ENCODE measurements at regions not wholly inside any gene's neighbourhood (a gene's known extent, or its start where the extent isn't known, plus 50 kb on each side); places are given as distances from the start of the nearest gene placed in this dataset.

- in situ Hi-C loops (cut with HindIII; ENCODE audit: low sequenced_read_pairs) = no loop called here
- no peak for DNase-seq (ENCODE audit: low read depth)
- no peak overlapping the region for H3K4me3 ChIP-seq (ENCODE audit: low read depth, low read length)
- no peak for TF ChIP-seq CTCF (IDR thresholded peaks at IDR 0.05; ENCODE audit: low read depth, low read length, missing control alignments)
These were observed 261.2 kb downstream of the SHOX2 start for GRCh38 chr3:157844800-157845565.

GRCh38 chr3:157844216-157844615 lies 262.0 kb downstream of the SHOX2 start:
- no peak for TF ChIP-seq CTCF (IDR thresholded peaks at IDR 0.05; ENCODE audit: low read depth, low read length, missing control alignments)
- no peak overlapping the region for H3K4me3 ChIP-seq (ENCODE audit: low read depth, low read length)
- in situ Hi-C loops (cut with HindIII; ENCODE audit: low sequenced_read_pairs) = no loop called here
- DNase-seq (ENCODE audit: low read depth) = no peak

GRCh38 chr3:157841029-157841428 lies 265.2 kb downstream of the SHOX2 start:
- in situ Hi-C loops (cut with HindIII; ENCODE audit: low sequenced_read_pairs) = no loop called here
- DNase-seq (ENCODE audit: low read depth) = no peak
- H3K4me3 ChIP-seq (ENCODE audit: low read depth, low read length) = no peak overlapping the region
- TF ChIP-seq CTCF (IDR thresholded peaks at IDR 0.05; ENCODE audit: low read depth, low read length, missing control alignments) = no peak

GRCh38 chr3:157840564-157840963 lies 265.7 kb downstream of the SHOX2 start:
- TF ChIP-seq CTCF (IDR thresholded peaks at IDR 0.05; ENCODE audit: low read depth, low read length, missing control alignments) = no peak
- DNase-seq (ENCODE audit: low read depth) = no peak
- in situ Hi-C loops (cut with HindIII; ENCODE audit: low sequenced_read_pairs) = no loop called here
- no peak overlapping the region for H3K4me3 ChIP-seq (ENCODE audit: low read depth, low read length)

- TF ChIP-seq CTCF (IDR thresholded peaks at IDR 0.05; ENCODE audit: low read depth, low read length, missing control alignments) = no peak
- no peak overlapping the region for H3K4me3 ChIP-seq (ENCODE audit: low read depth, low read length)
- DNase-seq (ENCODE audit: low read depth) = no peak
- in situ Hi-C loops (cut with HindIII; ENCODE audit: low sequenced_read_pairs) = no loop called here
These were observed 267.8 kb downstream of the SHOX2 start for GRCh38 chr3:157838457-157838856.

- no peak for TF ChIP-seq CTCF (IDR thresholded peaks at IDR 0.05; ENCODE audit: low read depth, low read length, missing control alignments)
- in situ Hi-C loops (cut with HindIII; ENCODE audit: low sequenced_read_pairs) = no loop called here
- H3K4me3 ChIP-seq (ENCODE audit: low read depth, low read length) = no peak overlapping the region
- DNase-seq (ENCODE audit: low read depth) = no peak
These were observed 268.9 kb downstream of the SHOX2 start for GRCh38 chr3:157837336-157837735.

Data from astrocyte of the cerebellum (primary cell).